ENCODE measurements at regions not wholly inside any gene's neighbourhood (a gene's known extent, or its start where the extent isn't known, plus 50 kb on each side); places are given as distances from the start of the nearest gene placed in this dataset.

GRCh38 chr6:126127659-126128058, 141.3 kb downstream of the TRMT11 start:
- no peak for DNase-seq (ENCODE audit: low spot score)
- 90% methylated on average over 7 of the region's 9 CpGs for WGBS

GRCh38 chr6:126131246-126131645, 144.9 kb downstream of the TRMT11 start:
- Histone ChIP-seq H3K4me3 (ENCODE audit: low read depth in 1 of 3, low read length in 3 of 3) (no peak overlapping the region), H3K27ac (ENCODE audit: low read depth in 1 of 2, low read length in 2 of 2) (no peak overlapping the region), H3K4me1 (ENCODE audit: control insufficient read depth in 4 of 4, insufficient read depth in 4 of 4, low read length in 3 of 4) (no peaks in the 10 kb centered on the region), H3K36me3 (ENCODE audit: control insufficient read depth in 4 of 4, insufficient read depth in 3 of 4, low read depth in 1 of 4, low read length in 3 of 4) (peaks cover 0 to 8% (median 7%) of the 10 kb centered on the region in 4 donors), H3K9me3 (ENCODE audit: control insufficient read depth in 4 of 4, low read length in 3 of 4) (peaks cover 0 to 5% (median 0%) of the 10 kb centered on the region in 4 donors), H3K9ac (ENCODE audit: low read depth in 1 of 2, low read length in 2 of 2) (no peak overlapping the region), H3K27me3 (ENCODE audit: control insufficient read depth in 4 of 4, insufficient read depth in 4 of 4, low read length in 3 of 4) (no peaks in the 10 kb centered on the region)
- TF ChIP-seq FOXA2 (IDR thresholded peaks at IDR 0.05) (no peak), NR2F2 (IDR thresholded peaks at IDR 0.05) (no peak), GABPA (IDR thresholded peaks at IDR 0.05 in 1 of 2, conservative IDR thresholded peaks at IDR 0.05 in 1 of 2) (no peak), RXRA (IDR thresholded peaks at IDR 0.05) (no peak), REST (IDR thresholded peaks at IDR 0.05) (no peak), MAX (IDR thresholded peaks at IDR 0.05) (no peak), HNF4A (conservative IDR thresholded peaks at IDR 0.05) (no peak), CTCF (IDR thresholded peaks at IDR 0.05; ENCODE audit: low read depth, low read length, missing input control) (no peak), RAD21 (IDR thresholded peaks at IDR 0.05) (no peak), ZBTB33 (IDR thresholded peaks at IDR 0.05) (no peak), JUND (IDR thresholded peaks at IDR 0.05) (no peak), EGR1 (IDR thresholded peaks at IDR 0.05; ENCODE audit: low read depth in 2 of 2) (no peak)
- no peak for DNase-seq (ENCODE audit: low spot score)
- WGBS, result 91% methylated on average over 2 of the region's 2 CpGs

More at GRCh38 chr6:126127659-126128058, 141.3 kb downstream of the TRMT11 start:
- Histone ChIP-seq H3K36me3 (ENCODE audit: control insufficient read depth in 4 of 4, insufficient read depth in 3 of 4, low read depth in 1 of 4, low read length in 3 of 4) (peaks cover 0 to 8% (median 5%) of the 10 kb centered on the region in 4 donors), H3K4me1 (ENCODE audit: control insufficient read depth in 4 of 4, insufficient read depth in 4 of 4, low read length in 3 of 4) (no peaks in the 10 kb centered on the region), H3K27ac (ENCODE audit: low read depth in 1 of 2, low read length in 2 of 2) (no peak overlapping the region), H3K4me3 (ENCODE audit: low read depth in 1 of 3, low read length in 3 of 3) (no peak overlapping the region), H3K27me3 (ENCODE audit: control insufficient read depth in 4 of 4, insufficient read depth in 4 of 4, low read length in 3 of 4) (no peaks in the 10 kb centered on the region), H3K9me3 (ENCODE audit: control insufficient read depth in 4 of 4, low read length in 3 of 4) (no peaks in the 10 kb centered on the region), H3K9ac (ENCODE audit: low read depth in 1 of 2, low read length in 2 of 2) (no peak overlapping the region)
- TF ChIP-seq RAD21 (IDR thresholded peaks at IDR 0.05), result peak in 1 of 2 donors; percentile 30
- TF ChIP-seq YY1 (IDR thresholded peaks at IDR 0.05), result no peak
- TF ChIP-seq FOXA1 (IDR thresholded peaks at IDR 0.05), result no peak
